Dermis microvascular lymphatic vessel endothelial cell (primary cell): ENCODE measurements at regions not wholly inside any gene's neighbourhood (a gene's known extent, or its start where the extent isn't known, plus 50 kb on each side); places are given as distances from the start of the nearest gene placed in this dataset.
A peak's percentile ranks its signal among the peaks of the same experiment; 100 is the strongest.
"Not testable (repeated sequence)": the region's sequence is repeated elsewhere in the genome, so short reads cannot be mapped to it uniquely, and the experiment has no call there.

ENCODE experiments used
- DNase-seq, 2 donors: peaks; one replicate each; pipeline versions ENCODE4 v3.0.0 to v3.0.0-alpha.2; 2010; ENCODE audit warnings: low read depth in 2 of 2

GRCh38 chr5:10921160-10921559, 160.1 kb upstream of the DAP start:
- no peak for DNase-seq

GRCh38 chr5:10920400-10920799, 159.4 kb upstream of the DAP start:
- no peak for DNase-seq

- DNase-seq, result no peak
Measured at GRCh38 chr5:10914741-10915480, 153.9 kb upstream of the DAP start.

- DNase-seq, result peak in 1 of 2 donors; percentile 26
Measured at GRCh38 chr5:10913841-10914240, 152.8 kb upstream of the DAP start.

GRCh38 chr5:10913181-10913810, 152.3 kb upstream of the DAP start:
- DNase-seq, result no peak

- no peak for DNase-seq
Measured at GRCh38 chr5:10912435-10912834, 151.4 kb upstream of the DAP start.

GRCh38 chr5:10910261-10910660, 149.2 kb upstream of the DAP start:
- DNase-seq, result no peak

- no peak for DNase-seq
Measured at GRCh38 chr5:10904862-10905432, 143.9 kb upstream of the DAP start.

GRCh38 chr5:10903786-10904560, 142.9 kb upstream of the DAP start:
- no peak for DNase-seq

GRCh38 chr5:10902145-10902544, 141.1 kb upstream of the DAP start:
- DNase-seq, result peak in 1 of 2 donors; percentile 16

- no peak for DNase-seq
Measured at GRCh38 chr5:10898514-10898913, 137.5 kb upstream of the DAP start.

- DNase-seq, result no peak
Measured at GRCh38 chr5:10896016-10896415, 135.0 kb upstream of the DAP start.

- no peak for DNase-seq
Measured at GRCh38 chr5:10894445-10895054, 133.5 kb upstream of the DAP start.

GRCh38 chr5:10892911-10893215, 131.8 kb upstream of the DAP start:
- no peak for DNase-seq

- DNase-seq, result no peak
Measured at GRCh38 chr5:10892147-10892910, 131.3 kb upstream of the DAP start.

GRCh38 chr5:10891193-10891592, 130.2 kb upstream of the DAP start:
- DNase-seq, result no peak

GRCh38 chr5:10886497-10886896, 125.5 kb upstream of the DAP start:
- DNase-seq, result no peak

GRCh38 chr5:10885026-10885425, 124.0 kb upstream of the DAP start:
- DNase-seq, result no peak

GRCh38 chr5:10883945-10884344, 122.9 kb upstream of the DAP start:
- DNase-seq, result not testable (repeated sequence)

- no peak for DNase-seq
Measured at GRCh38 chr5:10880934-10881333, 119.9 kb upstream of the DAP start.

- not testable (repeated sequence) for DNase-seq
Measured at GRCh38 chr5:10876996-10877395, 116.0 kb upstream of the DAP start.
